Ishikawa (cell line): ENCODE measurements at regions not wholly inside any gene's neighbourhood (a gene's known extent, or its start where the extent isn't known, plus 50 kb on each side); places are given as distances from the start of the nearest gene placed in this dataset.
A peak's percentile ranks its signal among the peaks of the same experiment; 100 is the strongest.

Experiments used
- CEBPB ChIP-seq: IDR thresholded peaks from 2 replicates; pipeline ENCODE4 v1.6.1; 2012
- CREB1 ChIP-seq: IDR thresholded peaks from 2 replicates; pipeline ENCODE4 v1.6.1; 2012; ENCODE audit warnings: low read depth
- EGR1 ChIP-seq: IDR thresholded peaks from 2 replicates; pipeline ENCODE4 v1.6.1; 2012
- EP300 ChIP-seq: IDR thresholded peaks from 2 replicates; pipeline ENCODE4 v1.6.1; 2012; ENCODE audit warnings: borderline replicate concordance
- FOXM1 ChIP-seq: IDR thresholded peaks from 2 replicates; pipeline ENCODE4 v1.6.1; 2012; ENCODE audit warnings: low read depth, borderline replicate concordance
- MAX ChIP-seq: IDR thresholded peaks from 2 replicates; pipeline ENCODE4 v1.6.1; 2012
- NFIC ChIP-seq: IDR thresholded peaks from 2 replicates; pipeline ENCODE4 v1.6.1; 2012
- RAD21 ChIP-seq: IDR thresholded peaks from 2 replicates; pipeline ENCODE4 v1.6.1; 2012; ENCODE audit warnings: low read depth
- REST ChIP-seq: IDR thresholded peaks from 2 replicates; pipeline ENCODE4 v1.6.1; 2012; ENCODE audit warnings: low read depth, mild to moderate bottlenecking
- TAF1 ChIP-seq: IDR thresholded peaks from 2 replicates; pipeline ENCODE4 v1.6.1; 2012; ENCODE audit warnings: low read depth, mild to moderate bottlenecking
- TCF12 ChIP-seq: IDR thresholded peaks from 2 replicates; pipeline ENCODE4 v1.6.1; 2012; ENCODE audit warnings: low read depth
- TEAD4 ChIP-seq: IDR thresholded peaks from 2 replicates; pipeline ENCODE4 v1.6.1; 2012
- USF1 ChIP-seq: IDR thresholded peaks from 2 replicates; pipeline ENCODE4 v1.6.1; 2012
- YY1 ChIP-seq: IDR thresholded peaks from 2 replicates; pipeline ENCODE4 v1.6.1; 2012; ENCODE audit warnings: low read depth
- ZBTB7A ChIP-seq: IDR thresholded peaks from 2 replicates; pipeline ENCODE4 v1.6.1; 2012; ENCODE audit warnings: low read depth

- TF ChIP-seq CEBPB (no peak), RAD21 (no peak), REST (no peak), TEAD4 (no peak), TCF12 (no peak), EP300 (peak; percentile 40; the same call in 1 of the 2 replicates)
Measured at GRCh38 chr11:130634961-130635473, 186.6 kb downstream of the ADAMTS15 start.

GRCh38 chr11:130635937-130636630 is 187.6 kb downstream of the ADAMTS15 start:
- TF ChIP-seq NFIC (no peak), CEBPB (no peak), TCF12 (no peak), YY1 (no peak), EP300 (no peak), EGR1 (no peak)

GRCh38 chr11:130636722-130637464 is 188.4 kb downstream of the ADAMTS15 start:
- no peak for TF ChIP-seq USF1
- TF ChIP-seq YY1, result no peak
- no peak for TF ChIP-seq TCF12
- no peak for TF ChIP-seq CREB1
- no peak for TF ChIP-seq EP300
- TF ChIP-seq MAX, result no peak
- TF ChIP-seq RAD21, result no peak
- TF ChIP-seq ZBTB7A, result no peak
- no peak for TF ChIP-seq TAF1
- no peak for TF ChIP-seq CEBPB
- TF ChIP-seq NFIC, result no peak
- no peak for TF ChIP-seq FOXM1
- TF ChIP-seq EGR1, result no peak
- TF ChIP-seq REST, result no peak
- no peak for TF ChIP-seq TEAD4

GRCh38 chr11:130637566-130637965 is 189.1 kb downstream of the ADAMTS15 start:
- no peak for TF ChIP-seq MAX
- TF ChIP-seq RAD21, result no peak
- TF ChIP-seq TEAD4, result no peak
- TF ChIP-seq EGR1, result no peak
- TF ChIP-seq CREB1, result no peak
- no peak for TF ChIP-seq REST
- TF ChIP-seq EP300, result no peak
- no peak for TF ChIP-seq FOXM1
- TF ChIP-seq USF1, result no peak
- TF ChIP-seq TCF12, result no peak
- TF ChIP-seq TAF1, result no peak
- TF ChIP-seq YY1, result no peak
- TF ChIP-seq CEBPB, result no peak
- no peak for TF ChIP-seq NFIC
- no peak for TF ChIP-seq ZBTB7A
